ENCODE measurements at regions not wholly inside any gene's neighbourhood (a gene's known extent, or its start where the extent isn't known, plus 50 kb on each side); places are given as distances from the start of the nearest gene placed in this dataset.

DNA sequence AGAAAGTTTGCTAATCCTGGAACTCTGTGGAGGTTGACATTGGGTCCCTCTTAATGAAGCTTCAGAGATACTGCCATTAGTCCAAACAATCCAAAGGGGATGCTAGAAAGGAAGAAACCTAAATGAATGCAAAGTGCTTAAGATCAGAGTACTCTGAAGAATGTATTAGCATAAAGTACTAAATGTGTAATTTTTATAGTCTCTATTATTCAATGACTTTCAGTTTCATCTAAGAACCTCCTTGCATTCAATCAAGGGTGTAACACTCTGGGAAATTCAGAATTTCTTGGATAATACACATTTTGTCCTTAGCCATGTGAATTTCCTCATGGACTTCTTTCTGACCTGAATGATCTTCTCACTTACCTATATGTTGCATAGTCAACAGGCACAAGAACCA, 1078.5 kb upstream of the ADGRL4 start:
- Mint-ChIP-seq H3K4me1 (ENCODE audit: low read depth, unreplicated experiment) (no peaks in the 10 kb centered on the region), H3K27ac (ENCODE audit: unreplicated experiment) (no peak overlapping the region), H3K36me3 (ENCODE audit: insufficient read depth, unreplicated experiment) (no peaks in the 10 kb centered on the region), H3K27me3 (ENCODE audit: insufficient read depth, unreplicated experiment) (no peaks in the 10 kb centered on the region), H3K9me3 (ENCODE audit: unreplicated experiment) (no peaks in the 10 kb centered on the region), H3K4me3 (ENCODE audit: unreplicated experiment) (no peak overlapping the region)
- Histone ChIP-seq H3K36me3 (ENCODE audit: control insufficient read depth, insufficient read depth, low read length) (no peaks in the 10 kb centered on the region), H3K4me1 (no peaks in the 10 kb centered on the region), H3K9me3 (no peaks in the 10 kb centered on the region), H3K27me3 (replicated peaks; ENCODE audit: control insufficient read depth, insufficient read depth, low read length) (no peaks in the 10 kb centered on the region), H3K4me3 (ENCODE audit: low read depth, low read length) (no peak overlapping the region)
- BruUV-seq (replicated peaks): no TSS peak
- TF ChIP-seq CTCF (IDR thresholded peaks at IDR 0.05; ENCODE audit: insufficient read depth in 1 of 2, low read depth in 1 of 2, low read length in 1 of 2, severe bottlenecking in 1 of 2, unreplicated experiment in 1 of 2): no peak
- intact Hi-C loops (cut with micrococcal nuclease; ENCODE audit: unreplicated experiment): no loop called here
- ChIA-PET POLR2A (no interaction called here), CTCF (no interaction called here)
- no peak for DNase-seq

- no TSS peak for BruUV-seq (replicated peaks)
- DNase-seq: no peak
- no peaks in the 10 kb centered on the region for H3K27me3 Mint-ChIP-seq (ENCODE audit: insufficient read depth, unreplicated experiment)
- ChIA-PET CTCF (no interaction called here), POLR2A (no interaction called here)
- Histone ChIP-seq H3K36me3 (ENCODE audit: control insufficient read depth, insufficient read depth, low read length) (no peaks in the 10 kb centered on the region), H3K27me3 (replicated peaks; ENCODE audit: control insufficient read depth, insufficient read depth, low read length) (no peaks in the 10 kb centered on the region), H3K4me3 (ENCODE audit: low read depth, low read length) (no peak overlapping the region), H3K4me1 (no peaks in the 10 kb centered on the region), H3K9me3 (no peaks in the 10 kb centered on the region)
- no peaks in the 10 kb centered on the region for H3K9me3 Mint-ChIP-seq (ENCODE audit: unreplicated experiment)
- no peak overlapping the region for H3K27ac Mint-ChIP-seq (ENCODE audit: unreplicated experiment)
- TF ChIP-seq CTCF (IDR thresholded peaks at IDR 0.05; ENCODE audit: insufficient read depth in 1 of 2, low read depth in 1 of 2, low read length in 1 of 2, severe bottlenecking in 1 of 2, unreplicated experiment in 1 of 2): no peak
- H3K36me3 Mint-ChIP-seq (ENCODE audit: insufficient read depth, unreplicated experiment): no peaks in the 10 kb centered on the region
- no peak overlapping the region for H3K4me3 Mint-ChIP-seq (ENCODE audit: unreplicated experiment)
- no peaks in the 10 kb centered on the region for H3K4me1 Mint-ChIP-seq (ENCODE audit: low read depth, unreplicated experiment)
- intact Hi-C loops (cut with micrococcal nuclease; ENCODE audit: unreplicated experiment): no loop called here
Measured at GRCh38 chr1:80083892-80084291, 1077.4 kb upstream of the ADGRL4 start.

DNA sequence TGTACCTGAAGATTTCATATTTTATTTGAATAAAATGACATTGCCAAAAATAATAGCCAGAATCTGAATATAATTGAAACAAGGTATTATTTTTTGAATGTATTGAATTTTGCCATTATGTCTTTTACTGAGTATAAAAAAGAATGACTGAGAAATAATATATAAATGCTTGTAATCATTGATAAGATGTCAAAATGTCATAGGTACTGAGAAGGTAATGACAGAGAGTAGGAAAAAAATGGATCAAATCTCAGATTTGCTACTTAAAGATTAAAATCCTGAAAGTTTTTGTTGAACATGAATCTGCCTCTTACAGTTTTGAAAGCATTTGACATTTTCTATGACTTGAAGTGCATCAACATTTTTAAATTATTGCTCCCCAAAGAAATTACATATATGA, 1069.9 kb upstream of the ADGRL4 start:
- DNase-seq: no peak
- no TSS peak for BruUV-seq (replicated peaks)
- intact Hi-C loops (cut with micrococcal nuclease; ENCODE audit: unreplicated experiment): no loop called here
- H3K9me3 ChIP-seq: no peaks in the 10 kb centered on the region
- ChIA-PET CTCF (no interaction called here), POLR2A (no interaction called here)
- H3K27me3 ChIP-seq (replicated peaks; ENCODE audit: control insufficient read depth, insufficient read depth, low read length): no peaks in the 10 kb centered on the region
- Mint-ChIP-seq H3K4me3 (ENCODE audit: unreplicated experiment) (no peak overlapping the region), H3K27me3 (ENCODE audit: insufficient read depth, unreplicated experiment) (no peaks in the 10 kb centered on the region), H3K9me3 (ENCODE audit: unreplicated experiment) (no peaks in the 10 kb centered on the region), H3K4me1 (ENCODE audit: low read depth, unreplicated experiment) (no peaks in the 10 kb centered on the region), H3K27ac (ENCODE audit: unreplicated experiment) (no peak overlapping the region), H3K36me3 (ENCODE audit: insufficient read depth, unreplicated experiment) (no peaks in the 10 kb centered on the region)
- no peaks in the 10 kb centered on the region for H3K4me1 ChIP-seq
- H3K36me3 ChIP-seq (ENCODE audit: control insufficient read depth, insufficient read depth, low read length): no peaks in the 10 kb centered on the region
- no peak for TF ChIP-seq CTCF (IDR thresholded peaks at IDR 0.05; ENCODE audit: insufficient read depth in 1 of 2, low read depth in 1 of 2, low read length in 1 of 2, severe bottlenecking in 1 of 2, unreplicated experiment in 1 of 2)
- no peak overlapping the region for H3K4me3 ChIP-seq (ENCODE audit: low read depth, low read length)

All from Caco-2 (cell line).